COLO829 (cell line): ENCODE measurements at regions not wholly inside any gene's neighbourhood (a gene's known extent, or its start where the extent isn't known, plus 50 kb on each side); places are given as distances from the start of the nearest gene placed in this dataset.

Experiments used
- DNase-seq: peaks from one replicate; pipeline ENCODE4 v3.0.0; 2012; ENCODE audit warnings: low spot score

- DNase-seq = no peak
Measured at GRCh38 chr1:87683196-87683956, 354.7 kb downstream of the LMO4 start.

GRCh38 chr1:87684194-87684593, 355.5 kb downstream of the LMO4 start:
- DNase-seq = no peak

- peak; percentile 68 for DNase-seq
Measured at GRCh38 chr1:87684713-87685205, 356.1 kb downstream of the LMO4 start.

GRCh38 chr1:87685311-87686135, 356.8 kb downstream of the LMO4 start:
- no peak for DNase-seq

- no peak for DNase-seq
Measured at GRCh38 chr1:87686136-87686495, 357.4 kb downstream of the LMO4 start.

- DNase-seq = no peak
Measured at GRCh38 chr1:87686671-87687070, 358.0 kb downstream of the LMO4 start.

GRCh38 chr1:87688136-87688535, 359.5 kb downstream of the LMO4 start:
- no peak for DNase-seq

GRCh38 chr1:87689487-87689886, 360.8 kb downstream of the LMO4 start:
- no peak for DNase-seq

- no peak for DNase-seq
Measured at GRCh38 chr1:87696483-87696882, 367.8 kb downstream of the LMO4 start.

- DNase-seq = no peak
Measured at GRCh38 chr1:87702455-87702854, 373.8 kb downstream of the LMO4 start.

- DNase-seq = no peak
Measured at GRCh38 chr1:87705233-87705632, 376.6 kb downstream of the LMO4 start.

GRCh38 chr1:87706203-87706602, 377.5 kb downstream of the LMO4 start:
- no peak for DNase-seq

- DNase-seq = no peak
Measured at GRCh38 chr1:87706779-87707228, 378.1 kb downstream of the LMO4 start.

- DNase-seq = no peak
Measured at GRCh38 chr1:87707411-87707810, 378.7 kb downstream of the LMO4 start.

- DNase-seq = no peak
Measured at GRCh38 chr1:87712261-87713010, 383.8 kb downstream of the LMO4 start.

- no peak for DNase-seq
Measured at GRCh38 chr1:87714278-87714677, 385.6 kb downstream of the LMO4 start.

GRCh38 chr1:87715052-87715451, 386.4 kb downstream of the LMO4 start:
- DNase-seq = no peak

GRCh38 chr1:87715471-87715870, 386.8 kb downstream of the LMO4 start:
- DNase-seq = no peak

GRCh38 chr1:87717157-87717670, 388.5 kb downstream of the LMO4 start:
- DNase-seq = no peak

- DNase-seq = no peak
Measured at GRCh38 chr1:87718241-87718950, 389.7 kb downstream of the LMO4 start.

GRCh38 chr1:87719658-87720057, 391.0 kb downstream of the LMO4 start:
- DNase-seq = no peak

- DNase-seq = no peak
Measured at GRCh38 chr1:87720561-87720960, 391.9 kb downstream of the LMO4 start.
